ENCODE measurements at regions not wholly inside any gene's neighbourhood (a gene's known extent, or its start where the extent isn't known, plus 50 kb on each side); places are given as distances from the start of the nearest gene placed in this dataset.

DNA sequence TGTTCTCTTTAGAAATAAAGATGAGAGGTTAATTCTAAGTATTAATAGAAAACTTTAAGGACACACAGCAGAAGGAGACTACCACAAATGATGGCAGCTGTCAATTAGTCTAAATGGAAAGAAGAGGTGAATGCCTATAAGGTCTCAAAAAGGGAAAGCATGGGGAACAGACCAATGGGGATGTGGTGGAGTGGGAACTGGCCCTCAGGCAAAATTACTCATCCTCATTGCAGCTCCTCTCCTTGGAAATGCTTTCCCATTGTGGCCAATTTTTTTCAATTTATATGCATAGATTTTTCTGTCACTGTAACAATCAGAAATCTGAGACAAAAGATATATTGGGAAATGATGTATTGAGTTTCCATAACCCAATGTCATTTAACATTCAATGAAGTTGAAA lies 222.9 kb upstream of the DEFB112 start:
- Histone ChIP-seq H3K4me1 (peaks cover 0 to 6% (median 0%) of the 10 kb centered on the region in 4 donors), H3K27me3 (no peaks in the 10 kb centered on the region), H3K27ac (replicated peaks in 1 of 4) (no peak overlapping the region), H3K4me3 (no peak overlapping the region), H3K36me3 (no peaks in the 10 kb centered on the region), H3K9me3 (no peaks in the 10 kb centered on the region)
- intact Hi-C loops (cut with DNase I), result no loop called here
- TF ChIP-seq POLR2A (IDR thresholded peaks at IDR 0.05; ENCODE audit: low read depth) (no peak), EP300 (IDR thresholded peaks at IDR 0.05) (no peak), POLR2AphosphoS5 (IDR thresholded peaks at IDR 0.05) (no peak)
- TF ChIP-seq, protein P1, sequence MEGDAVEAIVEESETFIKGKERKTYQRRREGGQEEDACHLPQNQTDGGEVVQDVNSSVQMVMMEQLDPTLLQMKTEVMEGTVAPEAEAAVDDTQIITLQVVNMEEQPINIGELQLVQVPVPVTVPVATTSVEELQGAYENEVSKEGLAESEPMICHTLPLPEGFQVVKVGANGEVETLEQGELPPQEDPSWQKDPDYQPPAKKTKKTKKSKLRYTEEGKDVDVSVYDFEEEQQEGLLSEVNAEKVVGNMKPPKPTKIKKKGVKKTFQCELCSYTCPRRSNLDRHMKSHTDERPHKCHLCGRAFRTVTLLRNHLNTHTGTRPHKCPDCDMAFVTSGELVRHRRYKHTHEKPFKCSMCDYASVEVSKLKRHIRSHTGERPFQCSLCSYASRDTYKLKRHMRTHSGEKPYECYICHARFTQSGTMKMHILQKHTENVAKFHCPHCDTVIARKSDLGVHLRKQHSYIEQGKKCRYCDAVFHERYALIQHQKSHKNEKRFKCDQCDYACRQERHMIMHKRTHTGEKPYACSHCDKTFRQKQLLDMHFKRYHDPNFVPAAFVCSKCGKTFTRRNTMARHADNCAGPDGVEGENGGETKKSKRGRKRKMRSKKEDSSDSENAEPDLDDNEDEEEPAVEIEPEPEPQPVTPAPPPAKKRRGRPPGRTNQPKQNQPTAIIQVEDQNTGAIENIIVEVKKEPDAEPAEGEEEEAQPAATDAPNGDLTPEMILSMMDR (IDR thresholded peaks at IDR 0.05), result no peak
- DNase-seq (ENCODE audit: extremely low spot score), result no peak

DNA sequence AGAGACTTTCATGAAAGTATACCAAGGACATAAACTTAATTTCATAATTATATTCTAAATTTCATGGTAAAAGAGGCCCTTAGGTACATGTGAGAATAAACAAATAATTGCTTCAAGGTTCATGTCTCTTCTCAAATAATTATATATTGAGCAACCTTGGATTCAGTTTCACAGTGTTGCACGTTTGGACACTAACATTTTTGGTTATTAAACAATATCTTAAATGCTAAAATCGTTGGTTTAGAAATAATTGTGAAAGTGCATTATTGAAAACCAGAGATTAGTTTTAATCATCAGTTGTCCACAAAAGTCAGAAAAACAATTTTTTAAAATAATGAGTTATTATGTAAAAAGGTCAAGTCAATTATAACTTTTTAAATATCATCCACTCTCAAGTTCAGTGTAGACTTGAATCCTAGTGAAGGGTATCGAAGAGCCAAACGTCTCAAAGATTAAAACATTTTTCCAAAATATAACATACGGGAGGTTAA lies 227.1 kb upstream of the DEFB112 start:
- intact Hi-C loops (cut with DNase I), result no loop called here
- WGBS, result 79% methylated on average over 5 of the region's 5 CpGs
- Histone ChIP-seq H3K9me3 (no peaks in the 10 kb centered on the region), H3K4me3 (no peak overlapping the region), H3K27me3 (no peaks in the 10 kb centered on the region), H3K27ac (replicated peaks in 1 of 4) (no peak overlapping the region), H3K36me3 (no peaks in the 10 kb centered on the region), H3K4me1 (no peaks in the 10 kb centered on the region)
- TF ChIP-seq POLR2A (IDR thresholded peaks at IDR 0.05; ENCODE audit: low read depth) (no peak), EP300 (IDR thresholded peaks at IDR 0.05) (no peak), POLR2AphosphoS5 (IDR thresholded peaks at IDR 0.05) (no peak)
- TF ChIP-seq, protein P1 (IDR thresholded peaks at IDR 0.05), result no peak
- DNase-seq (ENCODE audit: extremely low spot score), result no peak

DNA sequence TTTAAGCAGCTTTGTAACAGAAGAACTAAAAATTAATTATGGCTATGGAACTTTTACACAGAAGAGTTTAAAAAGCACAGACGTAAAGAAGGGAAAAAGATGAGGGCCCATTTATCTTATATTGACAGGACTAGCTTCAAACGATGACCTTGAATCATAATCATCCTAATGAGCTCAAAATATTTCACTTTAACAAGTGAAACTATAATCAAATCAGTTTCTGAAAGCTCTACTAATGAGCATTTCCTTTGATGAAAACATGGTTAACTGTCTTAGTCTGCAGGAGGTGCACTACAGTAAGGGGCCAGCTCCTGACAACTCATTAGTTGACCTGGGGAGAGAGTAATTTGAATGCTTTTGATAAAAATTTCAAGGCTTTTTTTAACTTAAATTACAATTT lies 228.0 kb upstream of the DEFB112 start:
- TF ChIP-seq POLR2A (IDR thresholded peaks at IDR 0.05; ENCODE audit: low read depth), result no peak
- no peak for TF ChIP-seq EP300 (IDR thresholded peaks at IDR 0.05)
- TF ChIP-seq, protein P1 (IDR thresholded peaks at IDR 0.05), result no peak
- TF ChIP-seq POLR2AphosphoS5 (IDR thresholded peaks at IDR 0.05), result no peak
- Histone ChIP-seq H3K9me3 (no peaks in the 10 kb centered on the region), H3K4me3 (no peak overlapping the region), H3K27ac (replicated peaks in 1 of 4) (no peak overlapping the region), H3K27me3 (no peaks in the 10 kb centered on the region), H3K36me3 (no peaks in the 10 kb centered on the region), H3K4me1 (no peaks in the 10 kb centered on the region)
- WGBS, result 62% methylated on average over 2 of the region's 2 CpGs
- DNase-seq (ENCODE audit: extremely low spot score), result no peak
- intact Hi-C loops (cut with DNase I), result no loop called here

DNA sequence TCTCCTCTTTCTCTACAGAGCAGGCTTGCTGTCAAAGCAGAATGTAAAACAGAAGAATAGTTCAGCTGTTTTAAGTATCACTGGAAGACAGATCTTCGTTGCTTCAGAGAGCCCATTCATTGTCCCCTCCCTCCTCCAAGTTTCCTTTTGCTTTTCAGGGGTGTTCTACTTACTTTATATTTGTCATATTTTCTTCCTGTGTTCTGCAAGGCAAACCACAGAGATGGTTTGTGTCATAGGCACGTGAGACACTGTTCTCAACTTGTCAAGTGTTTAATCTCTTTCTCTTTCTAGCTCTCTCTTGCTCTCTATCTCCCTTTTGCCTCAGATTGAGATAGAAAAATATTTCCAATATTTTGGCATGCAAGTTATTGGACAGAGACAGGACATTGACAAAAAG lies 228.9 kb upstream of the DEFB112 start:
- Histone ChIP-seq H3K36me3 (no peaks in the 10 kb centered on the region), H3K9me3 (no peaks in the 10 kb centered on the region), H3K4me3 (no peak overlapping the region), H3K27me3 (no peaks in the 10 kb centered on the region), H3K4me1 (no peaks in the 10 kb centered on the region), H3K27ac (replicated peaks in 1 of 4) (no peak overlapping the region)
- TF ChIP-seq POLR2AphosphoS5 (IDR thresholded peaks at IDR 0.05), result no peak
- TF ChIP-seq, protein P1 (IDR thresholded peaks at IDR 0.05), result no peak
- no peak for TF ChIP-seq EP300 (IDR thresholded peaks at IDR 0.05)
- TF ChIP-seq POLR2A (IDR thresholded peaks at IDR 0.05; ENCODE audit: low read depth), result no peak
- intact Hi-C loops (cut with DNase I), result no loop called here
- WGBS, result 29% methylated on average over 2 of the region's 2 CpGs
- DNase-seq (ENCODE audit: extremely low spot score), result no peak

DNA sequence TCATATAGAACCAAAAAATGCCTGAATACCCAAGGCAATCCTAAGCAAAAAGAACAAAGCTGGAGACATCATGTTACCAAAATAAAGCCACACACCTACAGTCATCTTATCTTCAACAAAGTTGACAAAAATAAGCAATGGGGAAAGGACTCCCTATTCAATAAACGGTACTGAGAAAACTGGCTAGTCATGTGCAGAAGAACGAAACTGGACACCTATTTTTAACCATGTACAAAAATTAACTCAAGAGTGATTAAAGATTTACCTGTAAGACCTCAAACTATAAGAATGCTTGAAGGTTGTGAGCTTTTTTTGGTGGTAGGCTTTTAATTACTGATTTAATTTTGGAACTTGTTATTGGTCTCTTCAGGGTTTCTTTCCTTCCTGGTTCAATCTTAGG lies 236.0 kb upstream of the DEFB112 start:
- Histone ChIP-seq H3K27ac (replicated peaks in 1 of 4) (no peak overlapping the region), H3K4me1 (no peaks in the 10 kb centered on the region), H3K4me3 (no peak overlapping the region), H3K36me3 (no peaks in the 10 kb centered on the region), H3K27me3 (no peaks in the 10 kb centered on the region), H3K9me3 (no peaks in the 10 kb centered on the region)
- no peak for DNase-seq (ENCODE audit: extremely low spot score)
- no peak for TF ChIP-seq POLR2A (IDR thresholded peaks at IDR 0.05; ENCODE audit: low read depth)
- TF ChIP-seq EP300 (IDR thresholded peaks at IDR 0.05), result no peak
- TF ChIP-seq POLR2AphosphoS5 (IDR thresholded peaks at IDR 0.05), result no peak
- TF ChIP-seq, protein P1 (IDR thresholded peaks at IDR 0.05), result no peak
- intact Hi-C loops (cut with DNase I), result no loop called here
- 74% methylated on average over 2 of the region's 2 CpGs for WGBS
